RPMI8226 (cell line): ENCODE measurements at regions not wholly inside any gene's neighbourhood (a gene's known extent, or its start where the extent isn't known, plus 50 kb on each side); places are given as distances from the start of the nearest gene placed in this dataset.

Source experiments
- DNase-seq: peaks from one replicate; pipeline ENCODE4 v3.0.0-alpha.2; 2015

GRCh38 chr2:12828980-12829379, 112.2 kb downstream of the TRIB2 start:
- DNase-seq = no peak

GRCh38 chr2:12831016-12831415, 114.3 kb downstream of the TRIB2 start:
- DNase-seq = no peak

GRCh38 chr2:12834239-12834638, 117.5 kb downstream of the TRIB2 start:
- DNase-seq = no peak

GRCh38 chr2:12835733-12836132, 119.0 kb downstream of the TRIB2 start:
- no peak for DNase-seq

GRCh38 chr2:12839339-12839738, 122.6 kb downstream of the TRIB2 start:
- no peak for DNase-seq

GRCh38 chr2:12841021-12841420, 124.3 kb downstream of the TRIB2 start:
- DNase-seq = no peak

- DNase-seq = no peak
Observed at GRCh38 chr2:12842917-12843316, 126.2 kb downstream of the TRIB2 start.

GRCh38 chr2:12844511-12844910, 127.8 kb downstream of the TRIB2 start:
- DNase-seq = no peak

GRCh38 chr2:12847694-12848575, 131.2 kb downstream of the TRIB2 start:
- no peak for DNase-seq

GRCh38 chr2:12852135-12852534, 135.4 kb downstream of the TRIB2 start:
- DNase-seq = no peak

GRCh38 chr2:12854001-12854530, 137.3 kb downstream of the TRIB2 start:
- no peak for DNase-seq

GRCh38 chr2:12855508-12855907, 138.8 kb downstream of the TRIB2 start:
- no peak for DNase-seq

- DNase-seq = peak; percentile 4
Observed at GRCh38 chr2:12856934-12857601, 140.3 kb downstream of the TRIB2 start.

GRCh38 chr2:12857891-12858290, 141.2 kb downstream of the TRIB2 start:
- DNase-seq = no peak

GRCh38 chr2:12858786-12859185, 142.1 kb downstream of the TRIB2 start:
- no peak for DNase-seq

- DNase-seq = no peak
Observed at GRCh38 chr2:12861344-12861930, 144.7 kb downstream of the TRIB2 start.

GRCh38 chr2:12862541-12862940, 145.8 kb downstream of the TRIB2 start:
- no peak for DNase-seq

GRCh38 chr2:12863937-12864336, 147.2 kb downstream of the TRIB2 start:
- DNase-seq = no peak

GRCh38 chr2:12867631-12868287, 151.0 kb downstream of the TRIB2 start:
- no peak for DNase-seq

- DNase-seq = no peak
Observed at GRCh38 chr2:12870692-12871091, 154.0 kb downstream of the TRIB2 start.

GRCh38 chr2:12871694-12872315, 155.1 kb downstream of the TRIB2 start:
- no peak for DNase-seq

- no peak for DNase-seq
Observed at GRCh38 chr2:12877761-12878160, 161.0 kb downstream of the TRIB2 start.

- DNase-seq = no peak
Observed at GRCh38 chr2:12879649-12880048, 162.9 kb downstream of the TRIB2 start.
